Activated CD4-positive, alpha-beta memory T cell treated with anti-CD3 and anti-CD28 coated beads for 36 hours (primary cell): ENCODE measurements at regions not wholly inside any gene's neighbourhood (a gene's known extent, or its start where the extent isn't known, plus 50 kb on each side); places are given as distances from the start of the nearest gene placed in this dataset.
A peak's percentile ranks its signal among the peaks of the same experiment; 100 is the strongest.

Source experiments
- CTCF ChIA-PET: fragments of 350-600 bp; sonication (Branson Sonifier 250); formaldehyde crosslinking; loops from one replicate; lab custom pipeline; 2021; ENCODE audit warnings: antibody characterized with exemption, inconsistent platforms; lab: Charles Lee
- POLR2A ChIA-PET: fragments of 350-600 bp; sonication (Branson Sonifier 250); formaldehyde crosslinking; loops from one replicate; lab custom pipeline; 2021; ENCODE audit warnings: antibody characterized with exemption; lab: Charles Lee
- DNase-seq: peaks from one replicate; pipeline ENCODE4 v3.0.0-alpha.2; 2020
- H3K27ac Mint-ChIP-seq: one replicate; pipeline ENCODE4 v1.8.0; 2021; ENCODE audit warnings: mixed read lengths
- H3K27me3 Mint-ChIP-seq: one replicate; pipeline ENCODE4 v1.8.0; 2021; ENCODE audit warnings: mixed read lengths
- H3K36me3 Mint-ChIP-seq: one replicate; pipeline ENCODE4 v1.8.0; 2021; ENCODE audit warnings: mixed read lengths
- H3K4me1 Mint-ChIP-seq: one replicate; pipeline ENCODE4 v1.8.0; 2021; ENCODE audit warnings: low read depth, mixed read lengths
- H3K4me3 Mint-ChIP-seq: one replicate; pipeline ENCODE4 v1.8.0; 2021; ENCODE audit warnings: mild to moderate bottlenecking, mixed read lengths
- H3K9me3 Mint-ChIP-seq: one replicate; pipeline ENCODE4 v1.8.0; 2021; ENCODE audit warnings: mixed read lengths
- intact Hi-C: fragments of 100-400 bp; cut with micrococcal nuclease; formaldehyde crosslinking; loops from one replicate; pipeline ENCODE4 v1.15.1; 2023

- DNase-seq: no peak
- intact Hi-C loops: no loop called here
- ChIA-PET POLR2A (no interaction called here), CTCF (no interaction called here)
- Mint-ChIP-seq H3K27ac (no peak overlapping the region), H3K27me3 (no peaks in the 10 kb centered on the region), H3K36me3 (no peaks in the 10 kb centered on the region), H3K9me3 (no peaks in the 10 kb centered on the region), H3K4me1 (no peaks in the 10 kb centered on the region), H3K4me3 (no peak overlapping the region)
These were observed 551.2 kb downstream of the QKI start for GRCh38 chr6:163965426-163966348.

DNA sequence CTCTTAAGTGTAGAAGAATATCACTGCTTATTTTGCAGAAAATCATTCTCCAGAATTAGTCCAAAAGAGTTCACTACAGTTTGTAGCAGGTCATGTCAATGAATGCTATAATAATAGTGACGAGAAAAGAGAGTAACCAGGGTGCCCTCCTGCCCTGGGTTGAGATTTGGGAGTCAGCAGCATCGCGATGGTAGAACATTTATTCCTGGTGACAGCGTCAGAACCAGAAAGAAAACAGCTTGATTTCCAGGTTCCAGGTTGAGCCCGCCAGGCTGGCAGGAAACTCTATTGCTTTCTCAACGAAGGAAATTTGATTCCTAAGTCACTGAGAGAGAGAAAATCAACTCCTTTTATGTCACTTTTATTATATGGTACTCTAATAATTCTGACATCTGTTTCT is 550.3 kb downstream of the QKI start:
- POLR2A ChIA-PET: no interaction called here
- Mint-ChIP-seq H3K4me3 (no peak overlapping the region), H3K27me3 (no peaks in the 10 kb centered on the region), H3K27ac (no peak overlapping the region), H3K36me3 (no peaks in the 10 kb centered on the region), H3K4me1 (no peaks in the 10 kb centered on the region), H3K9me3 (no peaks in the 10 kb centered on the region)
- CTCF ChIA-PET: no interaction called here
- intact Hi-C loops: no loop called here
- DNase-seq: no peak

GRCh38 chr6:163963205-163964120 is 548.9 kb downstream of the QKI start:
- H3K9me3 Mint-ChIP-seq: no peaks in the 10 kb centered on the region
- POLR2A ChIA-PET: no interaction called here
- H3K4me1 Mint-ChIP-seq: no peaks in the 10 kb centered on the region
- no peak overlapping the region for H3K4me3 Mint-ChIP-seq
- no peak overlapping the region for H3K27ac Mint-ChIP-seq
- CTCF ChIA-PET: no interaction called here
- no peak for DNase-seq
- no peaks in the 10 kb centered on the region for H3K27me3 Mint-ChIP-seq
- no peaks in the 10 kb centered on the region for H3K36me3 Mint-ChIP-seq
- intact Hi-C loops: no loop called here

DNA sequence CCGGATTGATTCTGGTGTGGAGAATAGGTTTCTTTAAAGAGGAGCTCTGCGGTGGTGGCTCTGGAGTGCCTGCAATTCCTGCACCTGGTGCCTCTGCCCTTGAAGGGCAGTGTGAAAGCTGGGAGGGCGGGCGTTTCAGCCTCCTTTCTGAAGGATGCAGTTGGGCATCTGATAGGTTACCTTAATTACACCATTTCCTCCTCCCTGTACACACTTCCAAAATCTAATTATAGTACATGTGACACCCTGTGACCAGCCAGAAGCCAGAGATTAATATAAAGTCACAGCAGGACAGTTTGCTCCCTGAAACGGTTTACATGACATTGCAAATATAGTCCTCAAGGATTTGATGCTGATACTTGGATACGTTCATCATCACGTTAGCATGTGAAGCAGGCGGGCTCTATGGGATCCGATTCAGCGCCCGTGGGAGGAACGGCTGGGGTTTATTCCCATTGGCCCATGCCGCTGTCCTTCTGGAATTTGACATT is 548.2 kb downstream of the QKI start:
- no peak overlapping the region for H3K27ac Mint-ChIP-seq
- no peak overlapping the region for H3K4me3 Mint-ChIP-seq
- no peaks in the 10 kb centered on the region for H3K4me1 Mint-ChIP-seq
- no peaks in the 10 kb centered on the region for H3K27me3 Mint-ChIP-seq
- H3K9me3 Mint-ChIP-seq: no peaks in the 10 kb centered on the region
- H3K36me3 Mint-ChIP-seq: no peaks in the 10 kb centered on the region
- DNase-seq: no peak
- ChIA-PET POLR2A (no interaction called here), CTCF (no interaction called here)
- intact Hi-C loops: no loop called here

GRCh38 chr6:163960128-163960527 is 545.6 kb downstream of the QKI start:
- DNase-seq: no peak
- ChIA-PET CTCF (no interaction called here), POLR2A (no interaction called here)
- H3K27ac Mint-ChIP-seq: no peak overlapping the region
- H3K4me3 Mint-ChIP-seq: no peak overlapping the region
- H3K9me3 Mint-ChIP-seq: no peaks in the 10 kb centered on the region
- H3K36me3 Mint-ChIP-seq: no peaks in the 10 kb centered on the region
- H3K27me3 Mint-ChIP-seq: peaks cover 12% of the 10 kb centered on the region
- intact Hi-C loops: no loop called here
- peaks cover 3% of the 10 kb centered on the region for H3K4me1 Mint-ChIP-seq

- ChIA-PET CTCF (interaction anchor here (0.8 kb wide), 1 partner anchor 12 kb away, joined by 3 read pairs; no protein-coding TSS in a partner anchor), POLR2A (no interaction called here)
- no peak overlapping the region for H3K4me3 Mint-ChIP-seq
- intact Hi-C loops: loop anchor here (5.0 kb wide), 1 partner anchor 1051 kb away; no protein-coding TSS in a partner anchor
- H3K27ac Mint-ChIP-seq: no peak overlapping the region
- no peaks in the 10 kb centered on the region for H3K36me3 Mint-ChIP-seq
- H3K4me1 Mint-ChIP-seq: peaks cover 3% of the 10 kb centered on the region
- no peaks in the 10 kb centered on the region for H3K9me3 Mint-ChIP-seq
- H3K27me3 Mint-ChIP-seq: peaks cover 16% of the 10 kb centered on the region
- DNase-seq: no peak
These were observed 544.1 kb downstream of the QKI start for GRCh38 chr6:163958646-163959045.

DNA sequence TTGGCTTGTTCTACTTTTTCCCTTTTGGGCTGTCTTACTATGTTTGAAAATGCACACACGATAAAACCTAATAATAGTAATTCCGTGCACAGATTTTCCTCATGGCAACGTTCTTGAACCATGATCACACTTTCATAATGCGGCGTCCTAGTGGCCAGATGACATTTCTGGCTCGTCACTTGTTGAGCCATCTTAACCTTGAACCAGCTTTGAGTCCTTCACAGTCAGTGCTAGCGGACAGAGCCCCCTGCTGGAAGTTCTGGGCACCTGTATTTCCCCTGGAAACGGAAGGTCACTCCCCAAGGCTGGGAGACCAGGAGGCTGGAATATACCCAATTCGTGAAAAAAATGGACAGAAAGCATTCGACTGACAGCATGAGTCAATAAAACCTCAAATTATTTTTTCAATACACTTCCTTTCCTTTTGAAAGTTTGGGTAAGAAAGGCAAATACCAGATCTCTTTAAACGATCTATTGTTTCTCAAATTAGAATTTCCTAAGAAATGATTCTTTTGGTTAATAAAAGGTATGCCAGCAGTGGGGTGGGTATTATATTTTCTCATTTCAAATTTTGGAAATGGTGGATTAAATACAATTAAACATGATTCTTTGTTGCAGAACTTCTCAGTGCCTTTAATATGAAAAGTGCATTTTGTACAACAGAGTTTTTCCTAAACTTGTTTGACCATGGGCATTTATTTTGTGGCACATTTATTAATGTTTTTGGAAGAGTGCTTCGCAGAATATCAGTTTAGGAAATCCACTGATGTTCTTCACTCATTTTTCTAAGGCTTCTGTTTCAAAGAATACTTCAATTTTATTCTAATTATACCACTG is 542.3 kb downstream of the QKI start:
- intact Hi-C loops: loop anchor here (1.0 to 5.0 kb wide), 2 partner anchors 540 to 1049 kb away; no protein-coding TSS in a partner anchor
- Mint-ChIP-seq H3K4me1 (peaks cover 3% of the 10 kb centered on the region), H3K9me3 (no peaks in the 10 kb centered on the region), H3K27ac (no peak overlapping the region), H3K4me3 (no peak overlapping the region), H3K36me3 (no peaks in the 10 kb centered on the region), H3K27me3 (peaks cover 18% of the 10 kb centered on the region)
- POLR2A ChIA-PET: no interaction called here
- CTCF ChIA-PET: interaction anchor here (0.6 to 1.7 kb wide), 5 partner anchors 11 to 1048 kb away, joined by 3 to 6 read pairs (median 3); no protein-coding TSS in a partner anchor
- peak; percentile 73 for DNase-seq

GRCh38 chr6:163955756-163956155 is 541.2 kb downstream of the QKI start:
- POLR2A ChIA-PET: no interaction called here
- H3K4me3 Mint-ChIP-seq: no peak overlapping the region
- H3K36me3 Mint-ChIP-seq: no peaks in the 10 kb centered on the region
- no peak overlapping the region for H3K27ac Mint-ChIP-seq
- no peak for DNase-seq
- no peaks in the 10 kb centered on the region for H3K9me3 Mint-ChIP-seq
- peaks cover 3% of the 10 kb centered on the region for H3K4me1 Mint-ChIP-seq
- intact Hi-C loops: loop anchor here (1.0 to 5.0 kb wide), 2 partner anchors 539 to 1048 kb away; no protein-coding TSS in a partner anchor
- H3K27me3 Mint-ChIP-seq: peaks cover 22% of the 10 kb centered on the region
- CTCF ChIA-PET: interaction anchor here (1.1 to 1.7 kb wide), 2 partner anchors 10 to 1047 kb away, joined by 4 to 6 read pairs; no protein-coding TSS in a partner anchor

DNA sequence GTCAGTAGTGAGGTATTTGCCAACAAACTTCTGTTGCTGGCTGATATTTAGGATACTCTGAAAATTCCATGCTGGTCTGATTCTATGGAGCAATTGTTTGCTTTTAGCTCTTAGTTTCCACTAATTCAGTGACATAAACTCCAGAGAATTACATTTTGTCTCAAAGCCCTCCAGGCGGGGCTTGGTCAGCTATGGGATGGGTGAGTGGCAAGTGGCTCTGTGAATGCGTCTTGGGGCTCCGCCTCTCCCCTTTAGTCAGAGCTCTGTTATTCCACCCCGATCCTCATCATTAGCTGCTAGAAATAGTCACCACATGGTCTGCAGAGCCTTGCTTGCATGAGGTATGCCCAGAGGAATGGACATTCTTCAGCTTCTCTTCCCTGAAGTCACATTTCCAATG is 540.6 kb downstream of the QKI start:
- no peak for DNase-seq
- H3K9me3 Mint-ChIP-seq: no peaks in the 10 kb centered on the region
- no peaks in the 10 kb centered on the region for H3K36me3 Mint-ChIP-seq
- H3K4me1 Mint-ChIP-seq: peaks cover 3% of the 10 kb centered on the region
- POLR2A ChIA-PET: no interaction called here
- H3K4me3 Mint-ChIP-seq: no peak overlapping the region
- intact Hi-C loops: loop anchor here (5.0 kb wide), 1 partner anchor 1048 kb away; no protein-coding TSS in a partner anchor
- H3K27me3 Mint-ChIP-seq: peaks cover 22% of the 10 kb centered on the region
- H3K27ac Mint-ChIP-seq: no peak overlapping the region
- CTCF ChIA-PET: no interaction called here

DNA sequence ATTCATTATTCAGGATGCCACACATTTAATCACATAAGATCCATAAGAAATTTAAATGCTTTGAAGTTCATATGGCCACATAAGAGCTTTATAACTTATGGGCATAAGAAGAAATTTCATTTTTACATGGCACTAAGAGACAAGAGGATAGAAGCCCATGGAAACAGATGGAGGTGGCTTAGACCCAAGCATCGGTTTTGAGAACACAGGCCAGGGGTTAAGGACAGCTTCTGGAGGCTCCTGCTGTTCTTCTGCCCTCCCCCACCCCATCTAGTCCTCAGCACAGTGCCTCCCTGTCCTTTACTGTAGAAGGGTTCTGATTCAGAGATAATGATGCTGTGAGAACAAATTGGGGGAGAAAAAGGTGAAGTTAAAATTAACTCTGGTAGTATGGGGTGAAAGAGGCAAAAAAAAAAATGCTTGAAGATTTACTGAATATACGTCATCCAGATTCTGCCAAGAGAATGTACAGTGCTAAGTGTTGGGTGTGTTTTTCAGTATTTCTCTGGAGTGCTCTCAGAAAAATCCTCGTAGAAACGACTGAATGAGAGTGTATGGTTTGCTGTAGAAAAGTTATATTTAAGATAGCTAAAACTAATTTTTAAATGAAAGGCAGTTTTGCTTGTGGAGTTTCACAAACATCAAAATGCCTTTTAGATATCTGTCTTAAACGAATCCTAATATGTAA is 539.7 kb downstream of the QKI start:
- peaks cover 22% of the 10 kb centered on the region for H3K27me3 Mint-ChIP-seq
- CTCF ChIA-PET: no interaction called here
- intact Hi-C loops: no loop called here

GRCh38 chr6:163952005-163952404 is 537.5 kb downstream of the QKI start:
- Mint-ChIP-seq H3K4me1 (peaks cover 3% of the 10 kb centered on the region), H3K4me3 (no peak overlapping the region), H3K36me3 (no peaks in the 10 kb centered on the region), H3K9me3 (no peaks in the 10 kb centered on the region), H3K27me3 (peaks cover 24% of the 10 kb centered on the region), H3K27ac (no peak overlapping the region)
- POLR2A ChIA-PET: no interaction called here
- intact Hi-C loops: no loop called here
- CTCF ChIA-PET: no interaction called here
- no peak for DNase-seq

More for the DNA sequence above, 539.7 kb downstream of the QKI start:
- no peak for DNase-seq
- no peaks in the 10 kb centered on the region for H3K36me3 Mint-ChIP-seq
- H3K9me3 Mint-ChIP-seq: no peaks in the 10 kb centered on the region
- peaks cover 3% of the 10 kb centered on the region for H3K4me1 Mint-ChIP-seq
- no peak overlapping the region for H3K27ac Mint-ChIP-seq
- POLR2A ChIA-PET: no interaction called here
- H3K4me3 Mint-ChIP-seq: no peak overlapping the region
